Tibial nerve (tissue), 4 donors: ENCODE measurements at regions not wholly inside any gene's neighbourhood (a gene's known extent, or its start where the extent isn't known, plus 50 kb on each side); places are given as distances from the start of the nearest gene placed in this dataset.

Source experiments
- CTCF ChIP-seq, 5 experiments: fragments of 200-600 bp in 3 of 5; fragments of 450-650 bp in 2 of 5; sonication (generic) in 3 of 5; IDR thresholded peaks; one replicate each; pipeline ENCODE4 v1.5.1; 2016 to 2019; ENCODE audit warnings: antibody characterized with exemption in 5 of 5, mild to moderate bottlenecking in 3 of 5, moderate library complexity in 2 of 5
- EP300 ChIP-seq, 2 donors: sonication (generic); formaldehyde crosslinking; IDR thresholded peaks; one replicate each; pipeline ENCODE4 v1.6.1; 2017; ENCODE audit warnings: antibody characterized with exemption in 2 of 2, mild to moderate bottlenecking in 1 of 2
- POLR2A ChIP-seq, 2 donors: fragments of 450-650 bp; IDR thresholded peaks; one replicate each; pipeline ENCODE4 v1.6.1; 2017; ENCODE audit warnings: antibody characterized with exemption in 2 of 2, mild to moderate bottlenecking in 2 of 2, moderate library complexity in 2 of 2

GRCh38 chr2:196448407-196449079, 191.0 kb upstream of the CCDC150 start:
- no peak for TF ChIP-seq CTCF (IDR thresholded peaks at IDR 0.05)
- TF ChIP-seq POLR2A (IDR thresholded peaks at IDR 0.05), result no peak
- no peak for TF ChIP-seq EP300 (IDR thresholded peaks at IDR 0.05)
